ENCODE measurements at regions not wholly inside any gene's neighbourhood (a gene's known extent, or its start where the extent isn't known, plus 50 kb on each side); places are given as distances from the start of the nearest gene placed in this dataset.

- peaks cover 0 to 5% of the 10 kb centered on the region in 2 donors for H3K36me3 ChIP-seq (replicated peaks in 1 of 2; ENCODE audit: control insufficient read depth in 2 of 2, insufficient read depth in 2 of 2, low read length in 2 of 2)
- H4K91ac ChIP-seq (ENCODE audit: low read depth, low read length, poor library complexity) = no peak overlapping the region
- H3K9ac ChIP-seq (ENCODE audit: low read depth, low read length, poor library complexity) = no peak overlapping the region
- no peak overlapping the region for H3K4ac ChIP-seq (ENCODE audit: low read length)
- no peak overlapping the region for H2BK12ac ChIP-seq (ENCODE audit: low read length)
- no peak overlapping the region for H2AK5ac ChIP-seq (ENCODE audit: low read depth, low read length)
- H3K4me2 ChIP-seq (ENCODE audit: insufficient read depth, low read length, poor library complexity, severe bottlenecking) = no peak overlapping the region
- H2AFZ ChIP-seq (ENCODE audit: low read length) = no peak overlapping the region
- H3K14ac ChIP-seq (ENCODE audit: low read length) = no peak overlapping the region
- WGBS, 2 donors (ENCODE audit: extremely low coverage in 2 of 2, insufficient read length in 2 of 2, insufficient replicate concordance in 1 of 2) = no CpG with 5 or more reads among the region's 10 CpGs
- no peak overlapping the region for H4K8ac ChIP-seq (ENCODE audit: low read depth, low read length)
- H2BK15ac ChIP-seq (ENCODE audit: low read length) = no peak overlapping the region
- no peak overlapping the region for H3K27ac ChIP-seq (replicated peaks; ENCODE audit: low read length)
- no peak overlapping the region for H3K4me3 ChIP-seq (ENCODE audit: low read length in 2 of 2)
- H2BK5ac ChIP-seq (ENCODE audit: low read length) = no peak overlapping the region
- H3K18ac ChIP-seq (ENCODE audit: low read length) = no peak overlapping the region
- H3K27me3 ChIP-seq (ENCODE audit: control insufficient read depth in 3 of 3, insufficient read depth in 3 of 3, low read depth in 1 of 3, low read length in 3 of 3) = peaks cover 0 to 4% (median 0%) of the 10 kb centered on the region in 3 experiments
- H3K9me3 ChIP-seq (replicated peaks in 1 of 2; ENCODE audit: control insufficient read depth in 2 of 2, insufficient read depth in 1 of 2, low read depth in 1 of 2, low read length in 2 of 2) = peaks cover 0 to 6% of the 10 kb centered on the region in 2 donors
- H3K4me1 ChIP-seq (ENCODE audit: control insufficient read depth in 2 of 2, insufficient read depth in 1 of 2, low read depth in 1 of 2, low read length in 2 of 2) = peaks cover 0 to 4% of the 10 kb centered on the region in 2 donors
- H2BK120ac ChIP-seq (ENCODE audit: low read depth, low read length) = no peak overlapping the region
- no peak for DNase-seq (ENCODE audit: low spot score)
- peaks cover 4% of the 10 kb centered on the region for H3K79me1 ChIP-seq (ENCODE audit: low read depth, low read length)
- H3K23ac ChIP-seq (ENCODE audit: low read depth, low read length, poor library complexity) = no peak overlapping the region
These were observed 281.7 kb upstream of the ID2 start for GRCh38 chr2:8400196-8400595.

- Histone ChIP-seq H3K36me3 (replicated peaks in 1 of 2; ENCODE audit: control insufficient read depth in 2 of 2, insufficient read depth in 2 of 2, low read length in 2 of 2) (peaks cover 0 to 5% of the 10 kb centered on the region in 2 donors), H2BK120ac (ENCODE audit: low read depth, low read length) (no peak overlapping the region), H2AK5ac (ENCODE audit: low read depth, low read length) (no peak overlapping the region), H3K4ac (ENCODE audit: low read length) (no peak overlapping the region), H3K27ac (replicated peaks; ENCODE audit: low read length) (no peak overlapping the region), H2BK15ac (ENCODE audit: low read length) (no peak overlapping the region), H3K27me3 (ENCODE audit: control insufficient read depth in 3 of 3, insufficient read depth in 3 of 3, low read depth in 1 of 3, low read length in 3 of 3) (peaks cover 0 to 4% (median 0%) of the 10 kb centered on the region in 3 experiments), H3K4me2 (ENCODE audit: insufficient read depth, low read length, poor library complexity, severe bottlenecking) (no peak overlapping the region), H3K79me1 (ENCODE audit: low read depth, low read length) (peaks cover 4% of the 10 kb centered on the region), H4K8ac (ENCODE audit: low read depth, low read length) (no peak overlapping the region), H3K14ac (ENCODE audit: low read length) (no peak overlapping the region), H3K4me3 (ENCODE audit: low read length in 2 of 2) (no peak overlapping the region), H2BK12ac (ENCODE audit: low read length) (no peak overlapping the region), H3K23ac (ENCODE audit: low read depth, low read length, poor library complexity) (no peak overlapping the region), H3K18ac (ENCODE audit: low read length) (no peak overlapping the region), H4K91ac (ENCODE audit: low read depth, low read length, poor library complexity) (no peak overlapping the region), H3K9me3 (replicated peaks in 1 of 2; ENCODE audit: control insufficient read depth in 2 of 2, insufficient read depth in 1 of 2, low read depth in 1 of 2, low read length in 2 of 2) (peaks cover 0 to 6% of the 10 kb centered on the region in 2 donors), H2AFZ (ENCODE audit: low read length) (no peak overlapping the region), H2BK5ac (ENCODE audit: low read length) (no peak overlapping the region), H3K9ac (ENCODE audit: low read depth, low read length, poor library complexity) (no peak overlapping the region), H3K4me1 (ENCODE audit: control insufficient read depth in 2 of 2, insufficient read depth in 1 of 2, low read depth in 1 of 2, low read length in 2 of 2) (peaks cover 0 to 4% of the 10 kb centered on the region in 2 donors)
- no peak for DNase-seq (ENCODE audit: low spot score)
- WGBS, 2 donors (ENCODE audit: extremely low coverage in 2 of 2, insufficient read length in 2 of 2, insufficient replicate concordance in 1 of 2) = no CpG with 5 or more reads among the region's 1 CpG
These were observed 279.6 kb upstream of the ID2 start for GRCh38 chr2:8402222-8402621.

- Histone ChIP-seq H4K91ac (ENCODE audit: low read depth, low read length, poor library complexity) (no peak overlapping the region), H3K79me1 (ENCODE audit: low read depth, low read length) (no peaks in the 10 kb centered on the region), H3K4me2 (ENCODE audit: insufficient read depth, low read length, poor library complexity, severe bottlenecking) (no peak overlapping the region), H3K23ac (ENCODE audit: low read depth, low read length, poor library complexity) (no peak overlapping the region), H3K9ac (ENCODE audit: low read depth, low read length, poor library complexity) (no peak overlapping the region), H3K4me1 (ENCODE audit: control insufficient read depth in 2 of 2, insufficient read depth in 1 of 2, low read depth in 1 of 2, low read length in 2 of 2) (no peaks in the 10 kb centered on the region), H3K4ac (ENCODE audit: low read length) (no peak overlapping the region), H3K36me3 (replicated peaks in 1 of 2; ENCODE audit: control insufficient read depth in 2 of 2, insufficient read depth in 2 of 2, low read length in 2 of 2) (no peaks in the 10 kb centered on the region), H2AK5ac (ENCODE audit: low read depth, low read length) (peak overlapping the region; percentile 50), H3K14ac (ENCODE audit: low read length) (no peak overlapping the region), H3K27me3 (ENCODE audit: control insufficient read depth in 3 of 3, insufficient read depth in 3 of 3, low read depth in 1 of 3, low read length in 3 of 3) (no peaks in the 10 kb centered on the region), H2BK12ac (ENCODE audit: low read length) (no peak overlapping the region), H2BK15ac (ENCODE audit: low read length) (no peak overlapping the region), H2AFZ (ENCODE audit: low read length) (no peak overlapping the region), H2BK5ac (ENCODE audit: low read length) (no peak overlapping the region), H3K9me3 (replicated peaks in 1 of 2; ENCODE audit: control insufficient read depth in 2 of 2, insufficient read depth in 1 of 2, low read depth in 1 of 2, low read length in 2 of 2) (no peaks in the 10 kb centered on the region), H4K8ac (ENCODE audit: low read depth, low read length) (no peak overlapping the region), H3K27ac (replicated peaks; ENCODE audit: low read length) (no peak overlapping the region), H3K18ac (ENCODE audit: low read length) (peak overlapping the region; percentile 12), H2BK120ac (ENCODE audit: low read depth, low read length) (no peak overlapping the region), H3K4me3 (ENCODE audit: low read length in 2 of 2) (no peak overlapping the region)
- WGBS, 2 donors (ENCODE audit: extremely low coverage in 2 of 2, insufficient read length in 2 of 2, insufficient replicate concordance in 1 of 2) = no CpG with 5 or more reads among the region's 6 CpGs
- no peak for DNase-seq (ENCODE audit: low spot score)
These were observed 278.0 kb upstream of the ID2 start for GRCh38 chr2:8403876-8404275.

DNA sequence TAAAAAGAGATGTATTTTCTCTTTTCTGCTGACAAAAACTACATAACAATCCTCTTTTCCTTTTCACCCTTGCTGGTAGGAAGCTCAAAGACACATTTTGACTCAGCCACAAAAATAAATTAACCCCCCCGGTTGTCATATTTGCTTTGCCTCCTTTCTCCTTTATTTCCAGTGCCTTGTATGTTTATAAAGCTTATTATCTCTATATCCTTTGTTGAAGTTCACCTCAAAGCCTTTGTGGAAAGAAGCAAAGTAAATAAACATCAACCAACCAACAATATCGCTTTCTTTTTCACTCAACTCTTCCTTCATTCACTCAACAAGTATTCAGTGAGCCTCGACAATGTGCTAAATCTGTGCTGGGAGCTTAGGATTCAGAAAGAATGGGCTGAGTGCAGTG, 276.5 kb upstream of the ID2 start:
- H2BK15ac ChIP-seq (ENCODE audit: low read length) = no peak overlapping the region
- whole genome bisulfite sequencing, 2 donors (ENCODE audit: extremely low coverage in 2 of 2, insufficient read length in 2 of 2, insufficient replicate concordance in 1 of 2) = 100% methylated on average over 1 of the region's 3 CpGs; no CpG with 5 or more reads in 1 of the 2 donors
- H2BK5ac ChIP-seq (ENCODE audit: low read length) = no peak overlapping the region
- H3K36me3 ChIP-seq (replicated peaks in 1 of 2; ENCODE audit: control insufficient read depth in 2 of 2, insufficient read depth in 2 of 2, low read length in 2 of 2) = no peaks in the 10 kb centered on the region
- no peak overlapping the region for H2AFZ ChIP-seq (ENCODE audit: low read length)
- H3K4me3 ChIP-seq (ENCODE audit: low read length in 2 of 2) = no peak overlapping the region
- H3K4me1 ChIP-seq (ENCODE audit: control insufficient read depth in 2 of 2, insufficient read depth in 1 of 2, low read depth in 1 of 2, low read length in 2 of 2) = no peaks in the 10 kb centered on the region
- no peaks in the 10 kb centered on the region for H3K9me3 ChIP-seq (replicated peaks in 1 of 2; ENCODE audit: control insufficient read depth in 2 of 2, insufficient read depth in 1 of 2, low read depth in 1 of 2, low read length in 2 of 2)
- H3K79me1 ChIP-seq (ENCODE audit: low read depth, low read length) = no peaks in the 10 kb centered on the region
- no peak overlapping the region for H4K91ac ChIP-seq (ENCODE audit: low read depth, low read length, poor library complexity)
- no peak overlapping the region for H2BK12ac ChIP-seq (ENCODE audit: low read length)
- no peak for DNase-seq (ENCODE audit: low spot score)
- H3K14ac ChIP-seq (ENCODE audit: low read length) = no peak overlapping the region
- no peak overlapping the region for H3K18ac ChIP-seq (ENCODE audit: low read length)
- no peak overlapping the region for H3K23ac ChIP-seq (ENCODE audit: low read depth, low read length, poor library complexity)
- no peak overlapping the region for H2AK5ac ChIP-seq (ENCODE audit: low read depth, low read length)
- no peak overlapping the region for H3K4me2 ChIP-seq (ENCODE audit: insufficient read depth, low read length, poor library complexity, severe bottlenecking)
- no peak overlapping the region for H3K4ac ChIP-seq (ENCODE audit: low read length)
- H3K9ac ChIP-seq (ENCODE audit: low read depth, low read length, poor library complexity) = no peak overlapping the region
- H4K8ac ChIP-seq (ENCODE audit: low read depth, low read length) = no peak overlapping the region
- no peaks in the 10 kb centered on the region for H3K27me3 ChIP-seq (ENCODE audit: control insufficient read depth in 3 of 3, insufficient read depth in 3 of 3, low read depth in 1 of 3, low read length in 3 of 3)
- H3K27ac ChIP-seq (replicated peaks; ENCODE audit: low read length) = no peak overlapping the region
- H2BK120ac ChIP-seq (ENCODE audit: low read depth, low read length) = no peak overlapping the region

Measured in neuronal stem cell (in vitro differentiated cells).